NCI-H82 (cell line): ENCODE measurements at regions not wholly inside any gene's neighbourhood (a gene's known extent, or its start where the extent isn't known, plus 50 kb on each side); places are given as distances from the start of the nearest gene placed in this dataset.
A peak's percentile ranks its signal among the peaks of the same experiment; 100 is the strongest.

Experiments used
- DNase-seq: peaks from one replicate; lab custom pipeline; 2025; lab: John Stamatoyannopoulos, UW

- no peak for DNase-seq
Observed at GRCh38 chr2:119104414-119104813, 54.1 kb downstream of the C1QL2 start.

GRCh38 chr2:119102964-119103363 lies 55.6 kb downstream of the C1QL2 start:
- DNase-seq = no peak

- DNase-seq = no peak
Observed at GRCh38 chr2:119088416-119088815, 70.1 kb downstream of the C1QL2 start.

- peak; percentile 53 for DNase-seq
Observed at GRCh38 chr2:119086327-119086726, 72.2 kb downstream of the C1QL2 start.

- peak; percentile 45 for DNase-seq
Observed at GRCh38 chr2:119085613-119086012, 72.9 kb downstream of the C1QL2 start.

GRCh38 chr2:119083416-119083815 lies 75.1 kb downstream of the C1QL2 start:
- DNase-seq = no peak

GRCh38 chr2:119082821-119083400 lies 75.6 kb downstream of the C1QL2 start:
- no peak for DNase-seq

GRCh38 chr2:119078796-119079195 lies 79.8 kb downstream of the C1QL2 start:
- no peak for DNase-seq

GRCh38 chr2:119076713-119077112 lies 81.8 kb downstream of the C1QL2 start:
- DNase-seq = no peak

- DNase-seq = no peak
Observed at GRCh38 chr2:119073213-119073612, 85.3 kb downstream of the C1QL2 start.

- no peak for DNase-seq
Observed at GRCh38 chr2:119071476-119071875, 87.1 kb downstream of the C1QL2 start.

- no peak for DNase-seq
Observed at GRCh38 chr2:119069781-119070180, 88.8 kb downstream of the C1QL2 start.

GRCh38 chr2:119068154-119068725 lies 90.3 kb downstream of the C1QL2 start:
- no peak for DNase-seq

GRCh38 chr2:119066272-119066804 lies 92.2 kb downstream of the C1QL2 start:
- no peak for DNase-seq

GRCh38 chr2:119065146-119065545 lies 93.4 kb downstream of the C1QL2 start:
- peak; percentile 97 for DNase-seq

- no peak for DNase-seq
Observed at GRCh38 chr2:119064567-119064966, 94.0 kb downstream of the C1QL2 start.

GRCh38 chr2:119063177-119063576 lies 95.4 kb downstream of the C1QL2 start:
- no peak for DNase-seq

GRCh38 chr2:119062652-119063051 lies 95.9 kb downstream of the C1QL2 start:
- DNase-seq = no peak

GRCh38 chr2:119062179-119062578 lies 96.4 kb downstream of the C1QL2 start:
- no peak for DNase-seq

GRCh38 chr2:119059940-119060339 lies 98.6 kb downstream of the C1QL2 start:
- DNase-seq = no peak

GRCh38 chr2:119059287-119059686 lies 99.3 kb downstream of the C1QL2 start:
- DNase-seq = no peak

GRCh38 chr2:119053700-119054436 lies 104.7 kb downstream of the C1QL2 start:
- no peak for DNase-seq

- DNase-seq = no peak
Observed at GRCh38 chr2:119051263-119051662, 107.3 kb downstream of the C1QL2 start.
